Gastrocnemius medialis (tissue), 4 donors: ENCODE measurements at regions not wholly inside any gene's neighbourhood (a gene's known extent, or its start where the extent isn't known, plus 50 kb on each side); places are given as distances from the start of the nearest gene placed in this dataset.
A peak's percentile ranks its signal among the peaks of the same experiment; 100 is the strongest.

Experiments used
- ATAC-seq, 2 donors: fragments of 150-250 bp; one replicate each; pipeline ENCODE4 v1.9.1; 2016
- DNase-seq, 2 donors: peaks; one replicate each; pipeline ENCODE4 v3.0.0-alpha.2; 2019
- H3K27ac ChIP-seq, 4 donors: fragments of 200-600 bp; sonication (generic); 1 replicate in 1 of 4; 2 replicates in 3 of 4; pipeline ENCODE4 v1.5.1; 2016 to 2018; ENCODE audit warnings: mild to moderate bottlenecking in 2 of 4, moderate library complexity in 1 of 4
- H3K27me3 ChIP-seq, 3 donors: fragments of 200-600 bp; sonication (generic) in 2 of 3; 1 replicate in 1 of 3; 2 replicates in 2 of 3; pipeline versions ENCODE4 v1.5.1 to v1.6.0; 2016 to 2019; ENCODE audit warnings: mild to moderate bottlenecking in 1 of 3, moderate library complexity in 1 of 3
- H3K36me3 ChIP-seq, 2 donors: fragments of 200-600 bp; sonication (generic) in 1 of 2; one replicate each; pipeline ENCODE4 v1.5.1; 2017 to 2018
- H3K4me1 ChIP-seq, 2 donors: fragments of 200-600 bp; sonication (generic) in 1 of 2; one replicate each; pipeline ENCODE4 v1.5.1; 2016 to 2017; ENCODE audit warnings: mild to moderate bottlenecking in 2 of 2
- H3K4me3 ChIP-seq, 4 donors: fragments of 200-600 bp; sonication (generic) in 3 of 4; 1 replicate in 1 of 4; 2 replicates in 3 of 4; pipeline ENCODE4 v1.5.1; 2016 to 2019; ENCODE audit warnings: mild to moderate bottlenecking in 2 of 4
- H3K9me3 ChIP-seq, 3 donors: fragments of 200-600 bp; sonication (generic) in 2 of 3; 1 replicate in 1 of 3; 2 replicates in 2 of 3; pipeline ENCODE4 v1.5.1; 2016 to 2019
- CTCF ChIP-seq, 5 experiments: fragments of 450-650 bp in 3 of 5; fragments of 200-600 bp in 2 of 5; sonication (generic) in 2 of 5; IDR thresholded peaks in 4 of 5; conservative IDR thresholded peaks in 1 of 5; 1 replicate in 4 of 5; 2 replicates in 1 of 5; pipeline ENCODE4 v1.5.1; 2016 to 2019; ENCODE audit warnings: antibody characterized with exemption in 5 of 5, mild to moderate bottlenecking in 3 of 5, moderate library complexity in 3 of 5
- POLR2A ChIP-seq, 2 donors: fragments of 450-650 bp; IDR thresholded peaks; one replicate each; pipeline ENCODE4 v1.6.1; 2017; ENCODE audit warnings: antibody characterized with exemption in 2 of 2, mild to moderate bottlenecking in 2 of 2, moderate library complexity in 2 of 2
- in situ Hi-C, 4 donors: fragments of 200-750 bp; cut with MboI; loops; one replicate each; pipeline versions ENCODE4 v1.15.0 to v1.8.0; 2017; ENCODE audit warnings: low sequenced_read_pairs in 4 of 4
- intact Hi-C: fragments of 100-400 bp; cut with DNase I; formaldehyde crosslinking; loops from one replicate; pipeline ENCODE4 v1.15.1; 2023; ENCODE audit warnings: low total_unique reads

- Histone ChIP-seq H3K4me3 (no peak overlapping the region), H3K36me3 (no peaks in the 10 kb centered on the region), H3K4me1 (peaks cover 24 to 25% of the 10 kb centered on the region in 2 donors), H3K9me3 (no peaks in the 10 kb centered on the region), H3K27me3 (no peaks in the 10 kb centered on the region), H3K27ac (peak overlapping the region; percentile 71 to 79 (median 75))
- intact Hi-C loops: no loop called here
- DNase-seq (peak in 1 of 2 donors; percentile 13), ATAC-seq (no peak)
- in situ Hi-C loops: no loop called here
- no peak for TF ChIP-seq CTCF (IDR thresholded peaks at IDR 0.05 in 4 of 5, conservative IDR thresholded peaks at IDR 0.05 in 1 of 5)
- no peak for TF ChIP-seq POLR2A (IDR thresholded peaks at IDR 0.05)
These were observed 58.5 kb upstream of the INPP5A start for GRCh38 chr10:132479024-132479602.

DNA sequence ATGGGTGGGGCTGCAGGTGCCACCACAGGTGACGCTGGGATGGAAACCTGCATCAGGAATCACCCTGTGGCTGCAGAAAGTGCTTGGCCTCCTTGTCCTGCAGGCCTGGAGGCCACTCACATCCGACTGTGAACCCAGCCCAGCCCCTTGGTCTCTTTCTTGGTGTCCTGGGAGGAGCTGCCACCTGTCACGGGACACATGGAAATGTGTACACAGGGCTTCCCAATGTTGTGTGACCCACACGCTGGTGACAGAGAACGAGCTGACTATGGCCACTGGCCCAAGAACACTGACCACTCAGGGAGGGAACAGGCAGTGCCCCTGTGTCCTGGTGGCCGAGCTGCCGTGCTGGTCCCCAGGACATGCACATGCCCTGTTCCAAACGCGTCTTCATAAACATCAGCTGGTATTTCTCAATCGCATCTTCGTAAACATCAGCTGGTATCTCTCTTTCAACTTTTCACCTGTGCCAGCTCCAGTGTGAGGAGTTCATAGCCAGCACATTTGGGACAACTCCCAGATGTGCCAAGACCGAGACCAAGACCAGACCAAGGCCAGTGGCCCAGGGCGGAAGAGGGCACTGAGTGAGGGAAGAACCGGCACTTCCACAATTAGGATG, 57.9 kb upstream of the INPP5A start:
- Histone ChIP-seq H3K27me3 (no peaks in the 10 kb centered on the region), H3K27ac (peak overlapping the region; percentile 72 to 79 (median 78)), H3K4me3 (no peak overlapping the region), H3K36me3 (no peaks in the 10 kb centered on the region), H3K4me1 (peaks cover 24 to 25% of the 10 kb centered on the region in 2 donors), H3K9me3 (no peaks in the 10 kb centered on the region)
- ATAC-seq (peak; percentile 72 to 79), DNase-seq (peak; percentile 82 to 87)
- intact Hi-C loops (no loop called here), in situ Hi-C loops (no loop called here)
- TF ChIP-seq POLR2A (IDR thresholded peaks at IDR 0.05) (peak in 1 of 2 donors; percentile 44), CTCF (IDR thresholded peaks at IDR 0.05 in 4 of 5, conservative IDR thresholded peaks at IDR 0.05 in 1 of 5) (no peak)

DNA sequence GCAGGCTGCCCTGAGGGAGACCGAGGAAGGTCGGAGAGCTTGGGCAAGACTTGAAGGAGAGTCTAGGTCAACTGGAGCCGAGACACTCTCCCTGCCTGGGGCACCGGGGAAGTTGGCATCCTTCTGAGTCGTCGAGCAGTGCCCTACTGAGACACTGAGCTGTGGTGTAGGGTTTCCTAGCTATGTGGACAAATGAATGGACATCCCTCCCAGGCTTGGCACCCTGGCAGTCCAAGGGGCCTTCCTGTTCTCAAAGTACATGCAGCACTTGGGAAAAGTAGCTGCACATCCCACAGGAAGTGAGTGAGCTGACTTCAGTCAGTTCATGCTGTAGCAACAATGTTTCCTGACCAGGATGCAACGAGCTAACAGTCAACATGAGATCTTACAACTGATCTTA, 57.2 kb upstream of the INPP5A start:
- peak; percentile 73 for ATAC-seq
- in situ Hi-C loops: no loop called here
- no peaks in the 10 kb centered on the region for H3K27me3 ChIP-seq
- H3K36me3 ChIP-seq: no peaks in the 10 kb centered on the region
- intact Hi-C loops: no loop called here
- no peak overlapping the region for H3K4me3 ChIP-seq
- DNase-seq: peak; percentile 73 to 79
- H3K27ac ChIP-seq: peak overlapping the region; percentile 72 to 79 (median 78)
- peaks cover 24 to 25% of the 10 kb centered on the region in 2 donors for H3K4me1 ChIP-seq
- H3K9me3 ChIP-seq: no peaks in the 10 kb centered on the region
- no peak for TF ChIP-seq POLR2A (IDR thresholded peaks at IDR 0.05)

DNA sequence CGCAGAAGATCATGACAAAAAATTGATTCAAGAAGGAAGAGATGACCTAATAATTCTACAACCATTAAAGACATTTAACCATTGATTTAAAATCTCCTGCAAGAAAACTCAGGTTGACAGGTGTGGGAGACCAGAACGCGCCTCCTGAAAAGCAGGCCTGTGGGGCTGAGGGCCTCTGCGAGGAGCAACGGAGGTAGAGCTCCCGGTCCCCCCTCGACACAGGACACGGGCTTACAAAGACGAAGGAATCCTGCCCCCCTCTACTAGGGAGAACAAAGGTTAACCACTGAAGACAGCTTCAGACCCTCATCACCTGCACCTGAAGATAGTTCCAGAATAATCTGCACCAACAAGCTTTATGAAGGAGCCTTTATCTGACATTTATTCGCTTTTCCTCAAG, 55.9 kb upstream of the INPP5A start:
- H3K4me1 ChIP-seq: peaks cover 24 to 25% of the 10 kb centered on the region in 2 donors
- H3K36me3 ChIP-seq: no peaks in the 10 kb centered on the region
- no peak for ATAC-seq
- intact Hi-C loops (no loop called here), in situ Hi-C loops (no loop called here)
- H3K4me3 ChIP-seq: no peak overlapping the region
- no peaks in the 10 kb centered on the region for H3K9me3 ChIP-seq
- peak overlapping the region; percentile 66 to 69 (median 68) for H3K27ac ChIP-seq
- DNase-seq: peak in 1 of 2 donors; percentile 3
- no peaks in the 10 kb centered on the region for H3K27me3 ChIP-seq
- TF ChIP-seq POLR2A (IDR thresholded peaks at IDR 0.05) (no peak), CTCF (IDR thresholded peaks at IDR 0.05 in 4 of 5, conservative IDR thresholded peaks at IDR 0.05 in 1 of 5) (no peak)

DNA sequence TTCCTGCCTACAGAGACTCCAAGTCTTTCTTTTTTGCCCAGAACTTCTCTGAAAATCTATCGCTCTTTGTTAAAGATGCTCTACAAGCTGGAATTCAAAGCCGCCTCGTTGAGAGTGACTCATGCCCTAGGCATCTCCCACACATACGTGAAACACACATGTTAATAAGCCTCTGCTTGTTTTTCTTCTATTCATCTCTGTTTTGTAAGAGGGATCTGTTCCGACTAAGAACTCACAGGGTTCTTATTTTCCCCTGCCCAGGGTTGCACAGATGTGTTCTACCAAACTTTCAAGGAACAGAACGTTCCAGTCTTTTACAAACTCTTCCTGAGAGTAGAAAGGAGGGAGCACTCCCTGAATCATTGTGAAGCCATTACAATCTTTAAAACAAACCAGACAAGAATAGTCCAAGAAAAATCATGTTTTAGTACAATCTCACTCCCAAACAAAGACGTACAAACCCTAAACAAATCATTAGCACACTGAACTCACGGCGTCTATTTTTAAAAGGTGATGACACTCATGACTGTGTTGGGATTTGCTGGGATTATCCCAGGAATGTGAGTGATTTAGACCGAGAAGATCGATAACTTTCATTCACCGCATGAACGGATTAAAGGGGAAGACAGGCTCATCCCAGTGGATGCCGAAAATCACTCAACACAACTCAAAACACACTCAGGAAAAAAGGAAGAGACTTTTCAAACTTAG, 55.3 kb upstream of the INPP5A start:
- intact Hi-C loops (no loop called here), in situ Hi-C loops (no loop called here)
- Histone ChIP-seq H3K4me3 (no peak overlapping the region), H3K9me3 (no peaks in the 10 kb centered on the region), H3K27me3 (no peaks in the 10 kb centered on the region), H3K36me3 (no peaks in the 10 kb centered on the region), H3K4me1 (peaks cover 24 to 25% of the 10 kb centered on the region in 2 donors), H3K27ac (peak overlapping the region; percentile 66 to 69 (median 68))
- TF ChIP-seq CTCF (IDR thresholded peaks at IDR 0.05 in 4 of 5, conservative IDR thresholded peaks at IDR 0.05 in 1 of 5): no peak
- no peak for TF ChIP-seq POLR2A (IDR thresholded peaks at IDR 0.05)
- ATAC-seq (peak; percentile 51 to 57), DNase-seq (peak in 1 of 2 donors; percentile 49)
